Heart left ventricle (tissue), 16 donors: ENCODE measurements at regions not wholly inside any gene's neighbourhood (a gene's known extent, or its start where the extent isn't known, plus 50 kb on each side); places are given as distances from the start of the nearest gene placed in this dataset.

Experiments used
- ATAC-seq, 4 donors: fragments of 200-7000 bp; cut with Tn5 transposase; one replicate each; pipeline ENCODE4 v1.9.1; 2020 to 2022; ENCODE audit warnings: moderate library complexity in 4 of 4, mild to moderate bottlenecking in 3 of 4, moderate number of reproducible peaks in 1 of 4
- DNase-seq, 5 donors: peaks; one replicate each; pipeline ENCODE4 v3.0.0-alpha.2; 2020
- H3K27ac ChIP-seq, 12 donors: fragments of 200-600 bp; sonication (generic) in 4 of 12; one replicate each; pipeline versions ENCODE4 v1.5.0 to v1.8.0; 2016 to 2022; ENCODE audit warnings: mild to moderate bottlenecking in 2 of 12
- H3K27me3 ChIP-seq, 9 donors: fragments of 200-600 bp; sonication (generic) in 2 of 9; one replicate each; pipeline versions ENCODE4 v1.5.1 to v1.8.0; 2016 to 2022; ENCODE audit warnings: mild to moderate bottlenecking in 3 of 9
- H3K36me3 ChIP-seq, 9 donors: fragments of 200-600 bp; sonication (generic) in 2 of 9; one replicate each; pipeline versions ENCODE4 v1.5.0 to v1.8.0; 2018 to 2022; ENCODE audit warnings: mild to moderate bottlenecking in 2 of 9
- H3K4me1 ChIP-seq, 12 donors: fragments of 200-600 bp; sonication (generic) in 4 of 12; one replicate each; pipeline versions ENCODE4 v1.5.0 to v1.8.0; 2016 to 2022; ENCODE audit warnings: mild to moderate bottlenecking in 3 of 12
- H3K4me3 ChIP-seq, 12 donors: fragments of 200-600 bp; sonication (generic) in 4 of 12; one replicate each; pipeline versions ENCODE4 v1.5.0 to v1.8.0; 2017 to 2022; ENCODE audit warnings: mild to moderate bottlenecking in 9 of 12, moderate library complexity in 4 of 12
- H3K9me3 ChIP-seq, 12 donors: fragments of 200-600 bp; sonication (generic) in 4 of 12; one replicate each; pipeline versions ENCODE4 v1.5.0 to v1.8.0; 2016 to 2022; ENCODE audit warnings: mild to moderate bottlenecking in 1 of 12
- CTCF ChIP-seq, 12 donors: fragments of 200-600 bp; sonication (generic) in 4 of 12; IDR thresholded peaks; one replicate each; pipeline versions ENCODE4 v1.5.0 to v1.8.0; 2018 to 2022; ENCODE audit warnings: antibody characterized with exemption in 12 of 12, mild to moderate bottlenecking in 5 of 12
- POLR2A ChIP-seq, 2 donors: fragments of 450-650 bp; IDR thresholded peaks; one replicate each; pipeline ENCODE4 v1.6.1; 2017; ENCODE audit warnings: antibody characterized with exemption in 2 of 2, mild to moderate bottlenecking in 2 of 2, moderate library complexity in 2 of 2
- WGBS, 4 donors: extraction: QIAGEN DNeasy Blood & Tissue Kit in 2 of 4; methylation state at CpG; one replicate each; pipeline versions ENCODE4 v1.1.5 to v1.1.7; 2013 to 2018; 5-methylcytosine and 5-hydroxymethylcytosine counted together
- intact Hi-C, 10 donors: fragments of 100-400 bp; cut with DNase I; formaldehyde crosslinking; loops; one replicate each; pipeline versions ENCODE4 v1.11.1 to v1.14.2; 2022
- donor health status: ischemic (EF 13 %, LVEDD 7.1; RV severe dilation, severe dysfunction).
- donor health status: healthy with polysubstance abuse.
- donor health status: DM: no; HTN: yes; CAD: no.
- donor health status: DM: no; HTN: no; CAD: no.
- donor health status: ischemic (EF 25% LVEDD 6.9; RV normal size, moderate dysfunction).
- donor health status: ischemic (EF 25% LVEDD 5.7; RV mildly dilated, moderate dysfunction).
- donor health status: healthy.
- donor health status: DM: yes; HTN: yes; CAD: no.
- donor health status: ischemic (EF 35%, LVEDD 5.7; RV mildly dilated, moderate dysfunction).
- donor health status: nonischemic (EF 11% LVEDD 7.7; RV severe dilation, severe dysfunction).
- donor health status: DM: yes; HTN: yes; CAD: no.
- donor health status: PGD.
- donor health status: ischemic (EF 29% LVEDD 5.4; RV normal size, mild dysfunction).
- donor health status: nonischemic (EF 23%, LVEDD 6.1; RV moderate dilation, normal function).

GRCh38 chr6:14727494-14728395, 518.1 kb upstream of the JARID2 start:
- WGBS, 4 donors = 87 to 92% (median 90%) methylated on average over 7 of the region's 7 CpGs
- intact Hi-C loops = no loop called here
- Histone ChIP-seq H3K4me1 (peaks cover 0 to 60% (median 0%) of the 10 kb centered on the region in 12 donors), H3K27me3 (no peaks in the 10 kb centered on the region), H3K4me3 (no peak overlapping the region), H3K9me3 (peaks cover 0 to 4% (median 0%) of the 10 kb centered on the region in 12 donors), H3K36me3 (no peaks in the 10 kb centered on the region), H3K27ac (peak overlapping the region in 1 of 12 donors; percentile 87)
- TF ChIP-seq CTCF (IDR thresholded peaks at IDR 0.05) (no peak), POLR2A (IDR thresholded peaks at IDR 0.05) (no peak)
- DNase-seq (peak in 1 of 5 donors; percentile 32), ATAC-seq (peak; percentile 13 to 85 (median 68))

GRCh38 chr6:14728396-14729024, 517.4 kb upstream of the JARID2 start:
- Histone ChIP-seq H3K9me3 (peaks cover 0 to 3% (median 0%) of the 10 kb centered on the region in 12 donors), H3K27ac (peak overlapping the region in 1 of 12 donors; percentile 87), H3K27me3 (no peaks in the 10 kb centered on the region), H3K4me3 (no peak overlapping the region), H3K4me1 (peaks cover 0 to 60% (median 0%) of the 10 kb centered on the region in 12 donors), H3K36me3 (no peaks in the 10 kb centered on the region)
- DNase-seq (peak in 3 of 5 donors; percentile 28 to 34 (median 33)), ATAC-seq (peak; percentile 33 to 56 (median 47))
- WGBS, 4 donors = 83 to 94% (median 92%) methylated on average over 10 of the region's 10 CpGs
- TF ChIP-seq POLR2A (IDR thresholded peaks at IDR 0.05) (no peak), CTCF (IDR thresholded peaks at IDR 0.05) (no peak)
- intact Hi-C loops = no loop called here

GRCh38 chr6:14729129-14729871, 516.6 kb upstream of the JARID2 start:
- Histone ChIP-seq H3K9me3 (no peaks in the 10 kb centered on the region), H3K4me1 (peaks cover 0 to 65% (median 0%) of the 10 kb centered on the region in 12 donors), H3K36me3 (no peaks in the 10 kb centered on the region), H3K4me3 (no peak overlapping the region), H3K27me3 (no peaks in the 10 kb centered on the region), H3K27ac (peak overlapping the region in 1 of 12 donors; percentile 87)
- DNase-seq (no peak), ATAC-seq (no peak)
- intact Hi-C loops = no loop called here
- 86 to 92% (median 89%) methylated on average over 13 of the region's 13 CpGs for WGBS, 4 donors
- TF ChIP-seq CTCF (IDR thresholded peaks at IDR 0.05) = no peak
- TF ChIP-seq POLR2A (IDR thresholded peaks at IDR 0.05) = no peak
